HL-60 (cell line): ENCODE measurements at regions not wholly inside any gene's neighbourhood (a gene's known extent, or its start where the extent isn't known, plus 50 kb on each side); places are given as distances from the start of the nearest gene placed in this dataset.

ENCODE experiments used
- DNase-seq, 2 experiments: peaks; one replicate each; pipeline ENCODE4 v3.0.0-alpha.2; 2010 to 2020; ENCODE audit warnings: low read depth in 1 of 2, low spot score in 1 of 2
- H3K27ac ChIP-seq: fragments of 250-450 bp; sonication (Bioruptor Pico); replicated peaks from 2 replicates; pipeline ENCODE4 v1.5.1; 2020; ENCODE audit warnings: mild to moderate bottlenecking, moderate library complexity
- H3K27me3 ChIP-seq: fragments of 250-450 bp; sonication (Bioruptor Pico); 2 replicates; pipeline ENCODE4 v1.5.1; 2021; ENCODE audit warnings: mild to moderate bottlenecking, moderate library complexity; ENCODE audit not compliant: insufficient read depth, poor library complexity, severe bottlenecking
- H3K4me3 ChIP-seq: replicated peaks from 2 replicates; pipeline ENCODE4 v1.5.1; 2011; ENCODE audit warnings: mild to moderate bottlenecking, control low read depth, low read length; ENCODE audit not compliant: insufficient read depth
- CTCF ChIP-seq: IDR thresholded peaks from one replicate; pipeline ENCODE4 v1.5.1; 2011; ENCODE audit warnings: low read length, control low read depth, inconsistent platforms; ENCODE audit not compliant: insufficient read depth
- GABPA ChIP-seq: IDR thresholded peaks from 2 replicates; pipeline ENCODE4 v1.6.1; 2012; ENCODE audit warnings: low read depth
- POLR2AphosphoS5 ChIP-seq: IDR thresholded peaks from 2 replicates; pipeline ENCODE4 v1.6.1; 2012; ENCODE audit warnings: low read depth
- REST ChIP-seq: IDR thresholded peaks from 2 replicates; pipeline ENCODE4 v1.6.1; 2012; ENCODE audit warnings: low read depth; ENCODE audit not compliant: insufficient replicate concordance
- SPI1 ChIP-seq: IDR thresholded peaks from 2 replicates; pipeline ENCODE4 v1.6.1; 2012; ENCODE audit warnings: low read depth, mild to moderate bottlenecking, borderline replicate concordance

DNA sequence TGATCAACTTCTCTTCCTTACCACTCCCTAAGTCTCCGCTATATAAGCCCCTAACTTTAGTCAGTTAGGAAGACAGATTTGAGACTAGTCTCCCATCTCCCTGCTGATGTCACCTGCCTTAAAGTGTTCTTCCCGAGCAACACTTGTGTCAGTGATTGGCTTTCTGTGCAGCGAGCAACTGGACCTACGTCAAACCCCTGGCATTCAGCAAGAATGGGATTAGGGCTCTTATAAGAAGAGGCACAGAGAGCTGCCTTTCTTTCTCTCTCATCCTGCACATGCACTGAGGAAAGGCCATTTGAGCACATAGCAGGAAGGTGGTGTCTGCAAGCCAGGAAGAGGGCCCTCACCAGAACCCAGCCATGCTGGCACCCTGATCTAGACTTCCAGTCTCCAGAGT lies 116.6 kb upstream of the THY1 start:
- TF ChIP-seq SPI1: no peak
- no peak for TF ChIP-seq REST
- no peak for TF ChIP-seq CTCF
- no peak for TF ChIP-seq GABPA
- no peak for TF ChIP-seq POLR2AphosphoS5
- no peaks in the 10 kb centered on the region for H3K27me3 ChIP-seq
- H3K4me3 ChIP-seq: no peak overlapping the region
- DNase-seq: no peak
- H3K27ac ChIP-seq: peak overlapping the region; percentile 39; the same call in 1 of the 2 replicates

GRCh38 chr11:119538753-119539152 lies 115.8 kb upstream of the THY1 start:
- H3K4me3 ChIP-seq: no peak overlapping the region
- TF ChIP-seq CTCF (no peak), SPI1 (peak; percentile 28; the same call in 1 of the 2 replicates)
- H3K27ac ChIP-seq: peak overlapping the region; percentile 38
- H3K27me3 ChIP-seq: no peaks in the 10 kb centered on the region
- peak; percentile 68 to 88 for DNase-seq

DNA sequence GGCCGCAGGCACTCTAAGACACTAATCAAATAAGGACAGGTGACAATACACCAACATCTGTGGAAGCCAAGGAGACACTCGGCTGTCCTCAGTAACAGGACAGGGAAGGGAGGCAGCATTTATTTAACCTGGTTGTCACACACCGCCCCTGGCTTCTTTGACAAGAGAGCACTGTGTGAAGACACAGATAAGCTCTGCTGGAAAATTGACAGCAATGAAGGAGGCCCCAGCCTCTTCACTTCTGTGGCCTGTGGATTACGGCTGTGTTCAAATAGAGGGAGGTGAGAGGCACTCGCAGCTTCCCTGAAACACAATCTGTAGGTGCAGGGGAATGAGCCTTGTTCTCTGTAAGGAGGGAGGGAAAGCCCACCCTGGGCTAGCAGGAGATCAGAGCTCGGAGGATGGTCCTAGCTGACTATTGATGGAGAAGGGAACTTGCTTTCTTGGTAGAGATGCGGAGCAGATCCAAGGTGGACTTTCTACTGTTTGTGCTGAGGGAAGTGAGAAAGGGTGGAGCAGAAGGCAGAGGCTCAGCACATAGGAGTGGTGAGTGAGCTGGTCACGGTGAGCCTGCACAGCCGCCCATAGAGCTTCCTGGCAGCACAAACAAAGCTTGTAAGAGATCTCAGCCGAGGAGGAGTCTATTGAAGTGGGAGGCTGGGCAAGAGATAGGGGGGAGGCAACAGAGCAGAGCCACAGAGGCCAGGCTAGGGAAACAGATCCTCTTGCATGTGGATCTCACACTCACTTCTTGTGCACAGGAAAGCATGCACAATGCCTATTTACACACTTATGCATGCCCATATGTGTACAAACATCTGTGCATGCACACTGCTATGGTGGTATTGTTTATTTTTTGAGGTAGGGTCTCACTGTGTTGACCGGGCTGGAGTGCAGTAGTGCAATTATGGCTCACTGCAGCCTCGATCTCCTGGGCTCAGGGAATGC lies 114.6 kb upstream of the THY1 start:
- no peak overlapping the region for H3K27ac ChIP-seq
- DNase-seq: no peak
- H3K27me3 ChIP-seq: no peaks in the 10 kb centered on the region
- H3K4me3 ChIP-seq: no peak overlapping the region
- TF ChIP-seq POLR2AphosphoS5 (no peak), GABPA (no peak), REST (no peak), CTCF (no peak), SPI1 (no peak)

DNA sequence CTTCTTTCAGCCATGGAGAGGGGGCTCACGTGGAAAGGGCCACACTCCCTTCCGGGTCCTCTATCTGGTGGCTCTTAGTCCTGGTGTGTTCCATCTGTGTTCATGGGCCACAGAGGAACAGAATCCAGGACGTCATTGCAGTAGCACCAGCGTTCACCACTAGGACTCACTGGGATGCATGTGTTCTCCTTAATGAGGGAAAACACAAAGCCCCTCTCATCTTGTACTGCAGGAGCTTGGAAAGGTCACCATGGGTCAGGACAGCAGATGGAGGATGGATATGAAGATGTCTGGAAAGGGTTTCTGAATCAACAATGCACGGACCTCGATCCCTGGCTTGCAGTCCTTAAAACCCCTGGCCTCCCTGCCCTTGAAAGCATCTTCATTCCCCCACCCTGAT lies 113.8 kb upstream of the THY1 start:
- TF ChIP-seq CTCF (no peak), GABPA (no peak), SPI1 (no peak), POLR2AphosphoS5 (no peak), REST (no peak)
- H3K4me3 ChIP-seq: no peak overlapping the region
- DNase-seq: no peak
- no peak overlapping the region for H3K27ac ChIP-seq
- H3K27me3 ChIP-seq: no peaks in the 10 kb centered on the region
